DND-41 (cell line): ENCODE measurements at regions not wholly inside any gene's neighbourhood (a gene's known extent, or its start where the extent isn't known, plus 50 kb on each side); places are given as distances from the start of the nearest gene placed in this dataset.

ENCODE experiments used
- EZH2 ChIP-seq: IDR thresholded peaks from 3 replicates; pipeline ENCODE4 v1.6.1; 2012; ENCODE audit warnings: borderline replicate concordance, low read depth, mild to moderate bottlenecking, moderate library complexity, low read length, inconsistent platforms; ENCODE audit not compliant: severe bottlenecking
- TF ChIP-seq, protein P1 (sequence below): IDR thresholded peaks from 2 replicates; pipeline ENCODE4 v1.5.1; 2012; ENCODE audit warnings: borderline replicate concordance, low read length, moderate library complexity, mild to moderate bottlenecking; ENCODE audit not compliant: poor library complexity, severe bottlenecking; ENCODE audit errors: extremely low read depth

DNA sequence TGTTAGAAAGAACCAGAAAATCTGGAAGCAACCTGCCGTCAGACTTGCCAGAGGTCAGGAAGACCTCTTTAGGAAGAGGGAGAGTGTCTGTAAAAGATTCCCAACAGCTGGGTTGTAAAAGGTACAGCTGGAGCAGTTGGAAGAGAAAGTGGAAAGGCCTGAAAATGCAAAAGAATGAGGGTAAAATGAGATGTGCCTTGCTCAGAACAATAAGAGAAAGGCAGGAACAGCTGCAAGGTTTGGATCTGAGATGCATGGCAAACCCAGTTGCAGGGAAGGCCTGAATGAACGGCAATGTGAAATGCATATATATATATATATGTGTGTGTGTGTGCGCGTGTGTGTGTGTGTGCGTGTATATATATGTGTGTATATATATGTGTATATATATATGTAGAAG is 88.1 kb downstream of the ZIC1 start:
- TF ChIP-seq, protein P1, sequence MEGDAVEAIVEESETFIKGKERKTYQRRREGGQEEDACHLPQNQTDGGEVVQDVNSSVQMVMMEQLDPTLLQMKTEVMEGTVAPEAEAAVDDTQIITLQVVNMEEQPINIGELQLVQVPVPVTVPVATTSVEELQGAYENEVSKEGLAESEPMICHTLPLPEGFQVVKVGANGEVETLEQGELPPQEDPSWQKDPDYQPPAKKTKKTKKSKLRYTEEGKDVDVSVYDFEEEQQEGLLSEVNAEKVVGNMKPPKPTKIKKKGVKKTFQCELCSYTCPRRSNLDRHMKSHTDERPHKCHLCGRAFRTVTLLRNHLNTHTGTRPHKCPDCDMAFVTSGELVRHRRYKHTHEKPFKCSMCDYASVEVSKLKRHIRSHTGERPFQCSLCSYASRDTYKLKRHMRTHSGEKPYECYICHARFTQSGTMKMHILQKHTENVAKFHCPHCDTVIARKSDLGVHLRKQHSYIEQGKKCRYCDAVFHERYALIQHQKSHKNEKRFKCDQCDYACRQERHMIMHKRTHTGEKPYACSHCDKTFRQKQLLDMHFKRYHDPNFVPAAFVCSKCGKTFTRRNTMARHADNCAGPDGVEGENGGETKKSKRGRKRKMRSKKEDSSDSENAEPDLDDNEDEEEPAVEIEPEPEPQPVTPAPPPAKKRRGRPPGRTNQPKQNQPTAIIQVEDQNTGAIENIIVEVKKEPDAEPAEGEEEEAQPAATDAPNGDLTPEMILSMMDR = no peak
- no peak for TF ChIP-seq EZH2
